Transverse colon (tissue), 4 donors: ENCODE measurements at regions not wholly inside any gene's neighbourhood (a gene's known extent, or its start where the extent isn't known, plus 50 kb on each side); places are given as distances from the start of the nearest gene placed in this dataset.

ENCODE experiments used
- DNase-seq: peaks from one replicate; pipeline ENCODE4 v3.0.0-alpha.2; 2019
- H3K27ac ChIP-seq, 4 donors: fragments of 200-600 bp; sonication (generic); 2 replicates each; pipeline ENCODE4 v1.5.1; 2016 to 2018; ENCODE audit warnings: inconsistent platforms in 4 of 4
- H3K27me3 ChIP-seq: fragments of 200-600 bp; sonication (generic); 2 replicates; pipeline ENCODE4 v1.5.1; 2017; ENCODE audit warnings: inconsistent platforms
- H3K36me3 ChIP-seq, 4 donors: fragments of 200-600 bp; sonication (generic); 2 replicates each; pipeline ENCODE4 v1.5.1; 2017 to 2019; ENCODE audit warnings: inconsistent platforms in 4 of 4
- H3K4me1 ChIP-seq, 4 donors: fragments of 200-600 bp; sonication (generic); 2 replicates each; pipeline ENCODE4 v1.5.1; 2017 to 2020; ENCODE audit warnings: inconsistent platforms in 4 of 4
- H3K4me3 ChIP-seq, 4 donors: fragments of 200-600 bp; sonication (generic); 1 replicate in 1 of 4; 2 replicates in 3 of 4; pipeline versions ENCODE4 v1.5.1 to v1.6.1; 2017 to 2019; ENCODE audit warnings: inconsistent platforms in 4 of 4
- H3K9me3 ChIP-seq, 2 donors: fragments of 200-600 bp; sonication (generic); 2 replicates each; pipeline ENCODE4 v1.5.1; 2017 to 2019; ENCODE audit warnings: inconsistent platforms in 2 of 2
- CTCF ChIP-seq, 5 experiments: fragments of 200-600 bp in 3 of 5; fragments of 450-650 bp in 2 of 5; sonication (generic) in 3 of 5; IDR thresholded peaks; 1 replicate in 2 of 5; 2 replicates in 3 of 5; pipeline ENCODE4 v1.5.1; 2016 to 2017; ENCODE audit warnings: antibody characterized with exemption in 5 of 5, inconsistent platforms in 3 of 5, mild to moderate bottlenecking in 2 of 5, moderate library complexity in 1 of 5
- EP300 ChIP-seq: sonication (generic); formaldehyde crosslinking; IDR thresholded peaks from one replicate; pipeline ENCODE4 v1.6.1; 2017; ENCODE audit warnings: antibody characterized with exemption, low read depth
- POLR2A ChIP-seq: fragments of 450-650 bp; IDR thresholded peaks from one replicate; pipeline ENCODE4 v1.6.1; 2016; ENCODE audit warnings: antibody characterized with exemption, mild to moderate bottlenecking, moderate library complexity
- POLR2AphosphoS5 ChIP-seq, 3 donors: sonication (generic); formaldehyde crosslinking; IDR thresholded peaks; one replicate each; pipeline ENCODE4 v1.6.1; 2016; ENCODE audit warnings: antibody characterized with exemption in 3 of 3
- WGBS, 2 donors: methylation state at CpG; one replicate each; pipeline ENCODE4 v1.1.5; 2018; ENCODE audit warnings: low coverage in 1 of 2; 5-methylcytosine and 5-hydroxymethylcytosine counted together
- in situ Hi-C, 4 donors: fragments of 200-750 bp; cut with MboI; loops; one replicate each; pipeline versions ENCODE4 v1.15.0 to v1.15.1; 2017; ENCODE audit warnings: low sequenced_read_pairs in 3 of 4, low pct_ligation_motif_present in 1 of 4, low pct_unique_long_range_greater_than_20kb in 1 of 4
- intact Hi-C: fragments of 100-400 bp; cut with DNase I; formaldehyde crosslinking; loops from one replicate; pipeline ENCODE4 v1.15.1; 2023; ENCODE audit warnings: low total_unique reads

GRCh38 chr1:110785055-110785454 is 87.9 kb upstream of the CD53 start:
- no peaks in the 10 kb centered on the region for H3K36me3 ChIP-seq
- TF ChIP-seq EP300 (no peak), CTCF (IDR thresholded peaks at IDR 0.05) (no peak), POLR2AphosphoS5 (IDR thresholded peaks at IDR 0.05) (no peak), POLR2A (no peak)
- no peak overlapping the region for H3K4me3 ChIP-seq
- peaks cover 0 to 8% of the 10 kb centered on the region in 2 donors for H3K9me3 ChIP-seq
- no peak overlapping the region for H3K27ac ChIP-seq
- intact Hi-C loops (no loop called here), in situ Hi-C loops (no loop called here)
- no peaks in the 10 kb centered on the region for H3K4me1 ChIP-seq
- no peak for DNase-seq
- peaks cover 10% of the 10 kb centered on the region for H3K27me3 ChIP-seq
- 65 to 68% methylated on average over 3 of the region's 3 CpGs for WGBS, 2 donors

GRCh38 chr1:110783292-110783918 is 89.5 kb upstream of the CD53 start:
- in situ Hi-C loops: no loop called here
- intact Hi-C loops: no loop called here
- H3K27me3 ChIP-seq: peaks cover 11% of the 10 kb centered on the region
- 6 to 18% methylated on average over 3 to 5 of the region's 5 CpGs for WGBS, 2 donors
- peak; percentile 79 to 95 (median 90) for TF ChIP-seq CTCF (IDR thresholded peaks at IDR 0.05)
- no peak for TF ChIP-seq POLR2AphosphoS5 (IDR thresholded peaks at IDR 0.05)
- TF ChIP-seq POLR2A: no peak
- no peak for TF ChIP-seq EP300
- peaks cover 0 to 1% of the 10 kb centered on the region in 2 donors for H3K9me3 ChIP-seq
- no peaks in the 10 kb centered on the region for H3K4me1 ChIP-seq
- H3K27ac ChIP-seq: no peak overlapping the region
- H3K36me3 ChIP-seq: no peaks in the 10 kb centered on the region
- H3K4me3 ChIP-seq: no peak overlapping the region
- peak; percentile 27 for DNase-seq

GRCh38 chr1:110781525-110781924 is 91.4 kb upstream of the CD53 start:
- H3K36me3 ChIP-seq: no peaks in the 10 kb centered on the region
- H3K27me3 ChIP-seq: peaks cover 11% of the 10 kb centered on the region
- in situ Hi-C loops (no loop called here), intact Hi-C loops (no loop called here)
- no peak overlapping the region for H3K27ac ChIP-seq
- TF ChIP-seq POLR2A (no peak), CTCF (IDR thresholded peaks at IDR 0.05) (no peak), POLR2AphosphoS5 (IDR thresholded peaks at IDR 0.05) (no peak), EP300 (no peak)
- no peaks in the 10 kb centered on the region for H3K9me3 ChIP-seq
- H3K4me3 ChIP-seq: no peak overlapping the region
- no peaks in the 10 kb centered on the region for H3K4me1 ChIP-seq
- no peak for DNase-seq
- 89 to 94% methylated on average over 2 of the region's 2 CpGs for WGBS, 2 donors

- Histone ChIP-seq H3K27me3 (peaks cover 11% of the 10 kb centered on the region), H3K36me3 (no peaks in the 10 kb centered on the region), H3K27ac (no peak overlapping the region), H3K4me3 (no peak overlapping the region), H3K9me3 (no peaks in the 10 kb centered on the region), H3K4me1 (no peaks in the 10 kb centered on the region)
- intact Hi-C loops (no loop called here), in situ Hi-C loops (no loop called here)
- WGBS, 2 donors: 26 to 35% methylated on average over 7 to 31 of the region's 31 CpGs
- peak; percentile 68 for DNase-seq
- TF ChIP-seq POLR2A (no peak), CTCF (IDR thresholded peaks at IDR 0.05) (peak; percentile 63 to 69 (median 69)), POLR2AphosphoS5 (IDR thresholded peaks at IDR 0.05) (peak in 2 of 3 donors; percentile 29 to 33)
Measured at GRCh38 chr1:110780600-110781484, 92.1 kb upstream of the CD53 start.
